ENCODE measurements at regions not wholly inside any gene's neighbourhood (a gene's known extent, or its start where the extent isn't known, plus 50 kb on each side); places are given as distances from the start of the nearest gene placed in this dataset.

DNA sequence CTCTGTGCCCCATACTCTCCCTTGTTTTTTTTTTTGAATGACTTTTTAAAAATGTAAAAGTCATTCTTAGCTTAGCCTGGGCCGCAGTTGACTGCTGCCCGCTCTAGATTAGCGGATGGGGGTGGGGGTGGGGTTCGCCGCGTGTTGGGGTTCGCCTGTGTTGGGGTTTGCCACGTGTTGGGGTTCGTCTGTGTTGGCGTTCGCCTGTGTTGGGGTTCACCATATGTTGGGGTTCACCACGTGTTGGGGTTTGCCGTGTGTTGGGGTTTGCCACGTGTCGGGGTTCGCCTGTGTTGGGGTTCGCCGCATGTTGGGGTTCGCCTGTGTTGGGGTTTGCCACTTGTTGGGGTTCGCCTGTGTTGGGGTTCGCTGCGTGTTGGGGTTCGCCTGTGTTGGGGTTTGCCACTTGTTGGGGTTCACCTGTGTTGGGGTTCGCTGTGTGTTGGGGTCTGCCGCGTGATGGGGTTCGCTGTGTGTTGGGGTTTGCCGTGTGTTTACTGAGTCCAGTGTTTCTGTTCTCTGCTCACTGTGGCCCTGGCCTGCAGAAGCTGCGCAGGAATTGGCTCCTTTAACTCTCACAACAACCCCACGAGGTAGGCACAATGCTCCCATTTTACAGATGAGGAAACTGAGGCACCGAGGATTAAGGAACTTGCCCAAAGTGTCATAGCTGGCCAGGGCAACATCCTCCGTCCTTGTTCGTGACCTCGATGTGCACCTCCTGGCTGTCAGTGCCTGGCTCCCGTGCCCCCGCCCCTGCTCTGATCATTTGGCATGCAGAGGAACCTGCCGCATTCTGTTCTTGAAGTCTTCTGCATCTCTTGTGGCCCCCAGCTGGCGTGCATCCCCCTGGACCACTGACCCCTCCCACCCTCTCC is 96.6 kb upstream of the CIBAR2 start:
- no peak overlapping the region for H3K4me3 ChIP-seq (ENCODE audit: low read depth, low read length)
- no peak overlapping the region for H3K9ac ChIP-seq (ENCODE audit: low read length)
- no peak for DNase-seq
- WGBS (ENCODE audit: extremely low coverage, insufficient coverage, insufficient read length), result no CpG with 5 or more reads among the region's 38 CpGs
- H3K79me2 ChIP-seq (ENCODE audit: control insufficient read depth, insufficient read depth, low read length, poor library complexity), result no peaks in the 10 kb centered on the region
- H4K12ac ChIP-seq (ENCODE audit: low read depth, low read length), result no peak overlapping the region
- H2BK5ac ChIP-seq (ENCODE audit: low read depth, low read length, poor library complexity), result no peak overlapping the region
- H3K18ac ChIP-seq (ENCODE audit: low read length), result no peak overlapping the region
- no peak overlapping the region for H2AFZ ChIP-seq (ENCODE audit: insufficient read depth, low read length, poor library complexity)
- no peak overlapping the region for H3K14ac ChIP-seq (ENCODE audit: low read length)
- H3K79me1 ChIP-seq (ENCODE audit: low read length), result peaks cover 2% of the 10 kb centered on the region
- no peaks in the 10 kb centered on the region for H3K27me3 ChIP-seq (ENCODE audit: insufficient read depth, low read length)
- H3K27ac ChIP-seq (ENCODE audit: low read depth, low read length), result no peak overlapping the region
- peaks cover 4 to 7% of the 10 kb centered on the region in 2 experiments for H3K4me1 ChIP-seq (ENCODE audit: control insufficient read depth in 1 of 2, insufficient read depth in 2 of 2, low read length in 2 of 2)
- H3K23ac ChIP-seq (ENCODE audit: low read length), result no peak overlapping the region
- H3K4me2 ChIP-seq (ENCODE audit: low read length), result no peak overlapping the region
- H3K4ac ChIP-seq (ENCODE audit: low read depth, low read length), result no peak overlapping the region
- H2BK120ac ChIP-seq (ENCODE audit: insufficient read depth, low read length, poor library complexity), result no peak overlapping the region
- no peak overlapping the region for H2AK5ac ChIP-seq (ENCODE audit: low read length)
- H2BK12ac ChIP-seq (ENCODE audit: low read length), result no peak overlapping the region
- H4K8ac ChIP-seq (ENCODE audit: low read depth, low read length), result no peak overlapping the region
- H4K91ac ChIP-seq (ENCODE audit: low read depth, low read length), result no peak overlapping the region
- peaks cover 3 to 5% of the 10 kb centered on the region in 2 experiments for H3K36me3 ChIP-seq (ENCODE audit: control insufficient read depth in 1 of 2, insufficient read depth in 2 of 2, low read length in 2 of 2)
- H3K9me3 ChIP-seq (ENCODE audit: insufficient read depth, low read depth, low read length), result no peaks in the 10 kb centered on the region

DNA sequence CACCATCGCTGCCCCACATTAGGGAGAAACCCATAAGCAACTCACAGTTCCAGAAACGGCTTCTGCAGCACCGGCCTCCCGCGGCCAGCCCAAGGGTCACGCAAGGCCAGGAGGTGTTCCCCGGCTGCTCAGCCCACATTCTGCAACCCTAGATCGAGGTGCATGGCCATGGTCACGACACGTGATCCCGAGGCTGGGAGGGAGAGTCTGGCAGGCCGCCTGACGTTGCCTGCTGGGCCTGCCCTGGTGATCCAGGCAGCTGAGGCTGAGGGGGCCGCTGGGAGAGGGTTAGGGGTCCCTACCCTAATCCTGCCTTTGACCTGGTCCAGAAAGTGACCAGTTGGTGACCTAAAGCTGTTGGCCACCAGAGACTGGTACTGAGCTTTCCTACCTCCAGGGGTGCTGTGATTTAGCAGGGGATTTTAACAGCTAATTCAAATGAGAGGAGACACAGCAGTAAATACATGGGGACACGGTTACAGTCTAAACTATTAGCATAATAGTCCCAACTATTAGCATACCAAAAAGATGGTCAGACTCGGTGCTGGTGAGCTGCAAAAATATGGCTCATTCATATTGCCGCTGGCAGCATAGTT is 97.4 kb upstream of the CIBAR2 start:
- Histone ChIP-seq H2BK12ac (ENCODE audit: low read length) (no peak overlapping the region), H4K91ac (ENCODE audit: low read depth, low read length) (no peak overlapping the region), H3K9ac (ENCODE audit: low read length) (no peak overlapping the region), H3K9me3 (ENCODE audit: insufficient read depth, low read depth, low read length) (no peaks in the 10 kb centered on the region), H3K14ac (ENCODE audit: low read length) (no peak overlapping the region), H2AK5ac (ENCODE audit: low read length) (no peak overlapping the region), H3K4me3 (ENCODE audit: low read depth, low read length) (no peak overlapping the region), H3K23ac (ENCODE audit: low read length) (no peak overlapping the region), H3K4me2 (ENCODE audit: low read length) (no peak overlapping the region), H3K36me3 (ENCODE audit: control insufficient read depth in 1 of 2, insufficient read depth in 2 of 2, low read length in 2 of 2) (peaks cover 3 to 5% of the 10 kb centered on the region in 2 experiments), H2BK120ac (ENCODE audit: insufficient read depth, low read length, poor library complexity) (no peak overlapping the region), H3K79me2 (ENCODE audit: control insufficient read depth, insufficient read depth, low read length, poor library complexity) (no peaks in the 10 kb centered on the region), H2BK5ac (ENCODE audit: low read depth, low read length, poor library complexity) (no peak overlapping the region), H3K18ac (ENCODE audit: low read length) (no peak overlapping the region), H3K27me3 (ENCODE audit: insufficient read depth, low read length) (no peaks in the 10 kb centered on the region), H3K4me1 (ENCODE audit: control insufficient read depth in 1 of 2, insufficient read depth in 2 of 2, low read length in 2 of 2) (peaks cover 4 to 7% of the 10 kb centered on the region in 2 experiments), H4K12ac (ENCODE audit: low read depth, low read length) (no peak overlapping the region), H2AFZ (ENCODE audit: insufficient read depth, low read length, poor library complexity) (no peak overlapping the region), H4K8ac (ENCODE audit: low read depth, low read length) (no peak overlapping the region), H3K4ac (ENCODE audit: low read depth, low read length) (no peak overlapping the region), H3K27ac (ENCODE audit: low read depth, low read length) (no peak overlapping the region), H3K79me1 (ENCODE audit: low read length) (peaks cover 2% of the 10 kb centered on the region)
- DNase-seq, result peak in 1 of 2 donors; percentile 42
- no CpG with 5 or more reads among the region's 17 CpGs for WGBS (ENCODE audit: extremely low coverage, insufficient coverage, insufficient read length)

DNA sequence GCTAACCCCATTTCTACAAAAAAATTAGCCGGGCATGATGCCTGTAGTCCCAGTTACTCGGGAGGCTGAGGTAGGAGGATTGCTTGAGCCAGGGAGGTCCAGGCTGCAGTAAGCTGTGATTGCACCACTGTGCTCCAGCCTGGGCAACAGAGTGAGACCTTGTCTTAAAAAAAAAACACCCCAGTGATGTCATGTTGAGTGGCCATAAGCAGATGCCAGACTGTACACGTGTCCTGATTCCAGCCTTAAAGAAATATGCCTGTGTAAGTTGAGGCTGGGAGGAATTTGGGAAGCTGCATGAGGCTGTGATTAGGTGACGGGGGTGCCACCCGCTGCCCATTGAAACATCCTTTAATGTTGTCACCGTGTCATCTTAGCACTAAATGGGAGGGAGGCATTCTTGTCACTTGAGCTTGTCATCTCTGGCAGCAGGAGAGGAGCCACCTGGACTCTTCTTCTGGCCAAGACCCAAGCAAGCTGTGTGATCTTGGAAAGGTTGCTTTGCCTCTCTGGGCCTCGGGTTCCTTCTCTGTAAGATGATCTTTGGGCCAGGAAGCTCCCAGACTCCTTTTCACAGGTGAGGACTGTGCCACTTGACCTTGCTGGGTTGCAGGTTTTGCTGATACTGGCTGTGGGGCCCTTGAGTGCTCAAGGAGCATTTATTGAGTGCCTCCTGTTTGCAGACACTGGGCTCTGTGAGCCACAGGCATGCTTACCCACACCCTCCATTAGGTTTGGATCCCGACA is 98.3 kb upstream of the CIBAR2 start:
- Histone ChIP-seq H3K79me1 (ENCODE audit: low read length) (no peaks in the 10 kb centered on the region), H3K9ac (ENCODE audit: low read length) (no peak overlapping the region), H4K91ac (ENCODE audit: low read depth, low read length) (no peak overlapping the region), H3K9me3 (ENCODE audit: insufficient read depth, low read depth, low read length) (no peaks in the 10 kb centered on the region), H2BK5ac (ENCODE audit: low read depth, low read length, poor library complexity) (no peak overlapping the region), H3K4me2 (ENCODE audit: low read length) (no peak overlapping the region), H2AFZ (ENCODE audit: insufficient read depth, low read length, poor library complexity) (no peak overlapping the region), H3K79me2 (ENCODE audit: control insufficient read depth, insufficient read depth, low read length, poor library complexity) (no peaks in the 10 kb centered on the region), H3K27ac (ENCODE audit: low read depth, low read length) (no peak overlapping the region), H3K18ac (ENCODE audit: low read length) (no peak overlapping the region), H3K23ac (ENCODE audit: low read length) (no peak overlapping the region), H3K14ac (ENCODE audit: low read length) (no peak overlapping the region), H2AK5ac (ENCODE audit: low read length) (no peak overlapping the region), H3K4me1 (ENCODE audit: control insufficient read depth in 1 of 2, insufficient read depth in 2 of 2, low read length in 2 of 2) (peaks cover 2 to 4% of the 10 kb centered on the region in 2 experiments), H2BK12ac (ENCODE audit: low read length) (no peak overlapping the region), H3K36me3 (ENCODE audit: control insufficient read depth in 1 of 2, insufficient read depth in 2 of 2, low read length in 2 of 2) (peaks cover 3 to 5% of the 10 kb centered on the region in 2 experiments), H3K4ac (ENCODE audit: low read depth, low read length) (no peak overlapping the region), H4K12ac (ENCODE audit: low read depth, low read length) (no peak overlapping the region), H3K27me3 (ENCODE audit: insufficient read depth, low read length) (no peaks in the 10 kb centered on the region), H2BK120ac (ENCODE audit: insufficient read depth, low read length, poor library complexity) (no peak overlapping the region), H3K4me3 (ENCODE audit: low read depth, low read length) (no peak overlapping the region), H4K8ac (ENCODE audit: low read depth, low read length) (no peak overlapping the region)
- WGBS (ENCODE audit: extremely low coverage, insufficient coverage, insufficient read length), result no CpG with 5 or more reads among the region's 8 CpGs
- DNase-seq, result peak; percentile 37 to 50

DNA sequence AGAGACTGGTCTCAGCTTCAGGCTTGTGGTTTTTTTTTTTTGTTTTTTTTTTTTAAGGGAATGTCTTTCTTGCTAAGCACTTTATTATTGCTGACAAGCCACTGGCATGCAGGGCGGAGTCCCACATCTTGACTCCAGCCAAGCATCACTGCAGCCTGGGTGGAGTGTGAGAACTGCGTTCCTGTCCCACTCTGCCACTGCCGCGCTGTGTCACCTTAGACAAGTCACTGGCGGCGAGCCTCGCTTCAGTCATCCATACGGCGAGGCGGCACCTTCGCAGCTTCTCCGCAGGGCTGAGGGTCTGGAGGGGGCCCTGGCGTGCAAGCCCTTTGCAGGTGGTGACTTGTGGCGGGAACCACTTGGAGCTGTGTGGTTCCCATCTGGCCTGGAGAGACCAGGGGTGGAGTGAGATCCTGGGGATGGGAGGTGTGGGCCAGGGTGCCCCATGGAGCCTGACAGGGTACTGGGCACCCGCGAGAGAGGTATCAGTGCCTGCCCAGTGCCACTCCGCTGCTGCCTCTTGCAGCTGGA is 99.1 kb upstream of the CIBAR2 start:
- no peak overlapping the region for H2BK5ac ChIP-seq (ENCODE audit: low read depth, low read length, poor library complexity)
- no peak overlapping the region for H4K8ac ChIP-seq (ENCODE audit: low read depth, low read length)
- H3K18ac ChIP-seq (ENCODE audit: low read length), result no peak overlapping the region
- no peak overlapping the region for H2AFZ ChIP-seq (ENCODE audit: insufficient read depth, low read length, poor library complexity)
- no peaks in the 10 kb centered on the region for H3K4me1 ChIP-seq (ENCODE audit: control insufficient read depth in 1 of 2, insufficient read depth in 2 of 2, low read length in 2 of 2)
- H3K27me3 ChIP-seq (ENCODE audit: insufficient read depth, low read length), result no peaks in the 10 kb centered on the region
- no peak overlapping the region for H3K4me3 ChIP-seq (ENCODE audit: low read depth, low read length)
- H3K9me3 ChIP-seq (ENCODE audit: insufficient read depth, low read depth, low read length), result no peaks in the 10 kb centered on the region
- H2AK5ac ChIP-seq (ENCODE audit: low read length), result no peak overlapping the region
- H3K36me3 ChIP-seq (ENCODE audit: control insufficient read depth in 1 of 2, insufficient read depth in 2 of 2, low read length in 2 of 2), result peaks cover 3 to 5% of the 10 kb centered on the region in 2 experiments
- no peaks in the 10 kb centered on the region for H3K79me2 ChIP-seq (ENCODE audit: control insufficient read depth, insufficient read depth, low read length, poor library complexity)
- H3K9ac ChIP-seq (ENCODE audit: low read length), result no peak overlapping the region
- no peak for DNase-seq
- H3K79me1 ChIP-seq (ENCODE audit: low read length), result no peaks in the 10 kb centered on the region
- no peak overlapping the region for H4K12ac ChIP-seq (ENCODE audit: low read depth, low read length)
- no peak overlapping the region for H4K91ac ChIP-seq (ENCODE audit: low read depth, low read length)
- no peak overlapping the region for H3K27ac ChIP-seq (ENCODE audit: low read depth, low read length)
- no peak overlapping the region for H3K4ac ChIP-seq (ENCODE audit: low read depth, low read length)
- no CpG with 5 or more reads among the region's 17 CpGs for WGBS (ENCODE audit: extremely low coverage, insufficient coverage, insufficient read length)
- no peak overlapping the region for H2BK120ac ChIP-seq (ENCODE audit: insufficient read depth, low read length, poor library complexity)
- no peak overlapping the region for H2BK12ac ChIP-seq (ENCODE audit: low read length)
- H3K4me2 ChIP-seq (ENCODE audit: low read length), result no peak overlapping the region
- H3K23ac ChIP-seq (ENCODE audit: low read length), result no peak overlapping the region
- H3K14ac ChIP-seq (ENCODE audit: low read length), result no peak overlapping the region

Data from trophoblast cell (in vitro differentiated cells and primary cell).